ENCODE measurements at regions not wholly inside any gene's neighbourhood (a gene's known extent, or its start where the extent isn't known, plus 50 kb on each side); places are given as distances from the start of the nearest gene placed in this dataset.

- TF ChIP-seq, protein P1, sequence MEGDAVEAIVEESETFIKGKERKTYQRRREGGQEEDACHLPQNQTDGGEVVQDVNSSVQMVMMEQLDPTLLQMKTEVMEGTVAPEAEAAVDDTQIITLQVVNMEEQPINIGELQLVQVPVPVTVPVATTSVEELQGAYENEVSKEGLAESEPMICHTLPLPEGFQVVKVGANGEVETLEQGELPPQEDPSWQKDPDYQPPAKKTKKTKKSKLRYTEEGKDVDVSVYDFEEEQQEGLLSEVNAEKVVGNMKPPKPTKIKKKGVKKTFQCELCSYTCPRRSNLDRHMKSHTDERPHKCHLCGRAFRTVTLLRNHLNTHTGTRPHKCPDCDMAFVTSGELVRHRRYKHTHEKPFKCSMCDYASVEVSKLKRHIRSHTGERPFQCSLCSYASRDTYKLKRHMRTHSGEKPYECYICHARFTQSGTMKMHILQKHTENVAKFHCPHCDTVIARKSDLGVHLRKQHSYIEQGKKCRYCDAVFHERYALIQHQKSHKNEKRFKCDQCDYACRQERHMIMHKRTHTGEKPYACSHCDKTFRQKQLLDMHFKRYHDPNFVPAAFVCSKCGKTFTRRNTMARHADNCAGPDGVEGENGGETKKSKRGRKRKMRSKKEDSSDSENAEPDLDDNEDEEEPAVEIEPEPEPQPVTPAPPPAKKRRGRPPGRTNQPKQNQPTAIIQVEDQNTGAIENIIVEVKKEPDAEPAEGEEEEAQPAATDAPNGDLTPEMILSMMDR (IDR thresholded peaks at IDR 0.05) = no peak
- TF ChIP-seq POLR2A (IDR thresholded peaks at IDR 0.05) (no peak), EP300 (IDR thresholded peaks at IDR 0.05) (no peak)
Observed at GRCh38 chr22:27551402-27551801, 250.2 kb downstream of the MN1 start.
